Daoy (cell line): ENCODE measurements at regions not wholly inside any gene's neighbourhood (a gene's known extent, or its start where the extent isn't known, plus 50 kb on each side); places are given as distances from the start of the nearest gene placed in this dataset.

ENCODE experiments used
- DNase-seq: peaks from one replicate; pipeline ENCODE4 v3.0.0-alpha.2; 2015; ENCODE audit warnings: low read depth

GRCh38 chr17:34173241-34173640, 81.8 kb upstream of the CCL2 start:
- no peak for DNase-seq

DNA sequence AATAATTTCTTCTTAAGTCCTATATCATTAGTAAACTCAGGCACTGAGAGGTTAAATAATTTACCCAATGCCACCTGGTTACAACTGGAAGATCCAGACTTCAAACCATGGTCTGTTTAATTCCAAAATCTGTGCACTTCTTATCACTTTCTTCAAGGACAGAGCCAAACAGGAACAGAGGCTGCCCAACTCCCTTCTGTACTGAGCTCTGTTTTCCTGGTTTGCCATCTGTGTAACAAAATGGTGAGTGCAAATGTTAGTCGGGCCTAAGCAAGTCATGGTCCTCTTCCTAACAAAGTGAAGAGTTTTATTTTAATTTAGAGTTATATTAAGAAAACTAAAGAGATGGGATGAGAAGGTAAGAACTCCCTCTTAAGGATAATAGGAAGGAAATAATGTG, 80.6 kb upstream of the CCL2 start:
- DNase-seq, result no peak

DNA sequence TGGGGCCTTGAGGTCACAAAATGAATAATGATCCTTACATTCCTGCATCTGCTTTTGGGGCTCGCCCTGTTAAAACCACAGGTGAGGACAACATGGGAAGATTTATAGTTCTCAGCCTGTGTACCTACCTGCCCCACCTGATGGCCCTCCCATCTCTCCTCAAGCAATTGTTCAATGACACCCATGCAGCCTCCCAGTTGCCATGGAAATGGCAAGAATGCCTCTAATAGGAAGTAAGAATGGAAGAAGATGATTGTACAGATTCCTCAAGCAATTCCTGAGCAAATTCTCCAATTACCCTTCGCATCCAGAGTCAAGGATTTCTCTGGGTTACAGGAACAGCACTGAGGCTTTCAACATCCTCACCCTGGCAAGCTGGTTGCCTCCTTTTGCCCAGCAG, 78.6 kb upstream of the CCL2 start:
- DNase-seq, result no peak

DNA sequence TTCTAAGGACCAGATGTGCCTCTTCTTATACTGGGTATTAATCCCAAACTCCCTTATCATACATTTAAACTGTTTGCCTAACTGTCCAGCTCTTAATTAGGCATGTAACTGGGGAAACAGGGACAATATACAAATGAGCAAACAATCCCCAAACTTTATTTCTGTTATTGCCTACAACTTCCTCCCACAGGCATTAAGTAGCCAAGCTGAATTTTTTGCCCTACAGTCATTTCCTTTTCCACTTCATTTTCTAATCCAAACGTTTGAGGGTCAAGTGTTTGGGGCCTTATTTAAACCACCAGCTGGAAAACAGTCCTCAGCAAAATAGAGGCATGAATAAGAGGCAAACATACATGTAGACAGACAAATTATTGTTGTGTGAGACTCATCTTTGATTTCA, 77.4 kb upstream of the CCL2 start:
- peak; percentile 62 for DNase-seq

DNA sequence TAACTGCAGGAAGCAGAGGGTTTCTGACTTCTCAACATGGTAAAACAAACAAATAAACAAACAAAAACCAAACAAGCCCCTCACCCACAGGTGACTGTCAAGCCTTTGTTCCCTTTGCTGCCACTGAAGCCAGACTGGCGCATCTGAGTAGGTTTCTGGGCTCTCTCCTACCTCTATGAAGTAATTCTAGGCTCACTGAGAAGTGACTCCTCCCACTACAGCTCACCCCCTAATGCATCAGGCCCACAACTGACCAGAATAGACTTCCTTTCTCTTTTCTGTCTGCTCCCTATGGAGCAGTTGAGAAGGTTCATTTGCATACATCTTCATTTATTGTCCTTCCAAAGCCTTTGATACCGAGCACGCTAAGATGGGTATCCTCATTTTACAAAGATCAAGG, 77.0 kb upstream of the CCL2 start:
- peak; percentile 48 for DNase-seq

DNA sequence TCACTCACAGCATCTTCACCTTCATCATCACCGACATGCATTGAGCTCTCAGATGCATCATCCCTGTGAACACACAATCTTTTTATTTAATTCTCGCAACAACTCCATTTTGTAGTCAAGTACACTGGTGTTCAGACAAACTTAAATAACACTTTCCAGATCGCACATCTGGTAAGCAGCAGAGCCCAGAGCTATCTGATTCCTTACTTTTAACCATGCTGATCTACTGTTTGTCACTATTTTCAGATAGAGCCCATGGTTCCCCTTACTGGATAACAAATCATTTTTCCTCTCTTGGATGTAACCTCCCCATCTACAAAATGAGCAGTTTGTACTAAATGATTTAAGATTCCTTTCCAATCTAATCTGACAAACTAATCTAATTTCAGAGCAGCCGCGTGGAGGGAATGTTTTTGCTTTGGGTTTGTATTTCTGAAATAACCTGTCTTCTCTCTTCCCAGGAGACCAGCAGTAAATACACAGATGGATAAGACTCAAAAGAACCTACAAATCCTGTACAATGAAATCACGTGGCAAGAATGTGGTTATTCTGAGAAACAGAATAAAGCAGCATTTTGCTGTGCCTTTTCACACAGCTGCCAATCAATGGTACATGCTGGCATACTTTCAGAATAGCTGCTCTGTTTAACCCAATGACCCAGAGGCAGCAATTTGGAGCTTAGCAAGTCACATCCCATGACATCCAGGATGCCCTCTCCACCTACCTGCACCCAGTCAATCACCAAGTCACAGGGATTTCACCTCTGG, 72.9 kb upstream of the CCL2 start:
- no peak for DNase-seq

DNA sequence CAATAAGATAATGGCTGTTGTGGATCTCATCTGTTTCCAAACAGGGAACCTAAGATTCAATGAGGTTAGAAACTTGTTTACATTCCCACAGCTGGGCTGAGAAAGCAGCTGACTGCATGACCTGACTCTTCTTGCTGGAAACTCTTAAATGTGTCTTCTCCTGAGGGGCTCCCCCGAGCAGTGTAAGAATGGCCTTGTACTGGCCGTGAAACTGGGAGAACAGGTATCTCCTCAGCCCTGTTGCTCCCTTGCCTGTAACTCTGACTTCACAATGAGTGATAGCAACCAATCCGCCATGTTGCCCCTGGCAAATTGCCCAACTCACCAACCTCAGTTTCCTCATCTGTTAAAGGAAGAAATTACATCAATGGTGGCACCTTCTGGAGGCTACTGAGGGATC, 59.1 kb upstream of the CCL2 start:
- DNase-seq, result no peak

DNA sequence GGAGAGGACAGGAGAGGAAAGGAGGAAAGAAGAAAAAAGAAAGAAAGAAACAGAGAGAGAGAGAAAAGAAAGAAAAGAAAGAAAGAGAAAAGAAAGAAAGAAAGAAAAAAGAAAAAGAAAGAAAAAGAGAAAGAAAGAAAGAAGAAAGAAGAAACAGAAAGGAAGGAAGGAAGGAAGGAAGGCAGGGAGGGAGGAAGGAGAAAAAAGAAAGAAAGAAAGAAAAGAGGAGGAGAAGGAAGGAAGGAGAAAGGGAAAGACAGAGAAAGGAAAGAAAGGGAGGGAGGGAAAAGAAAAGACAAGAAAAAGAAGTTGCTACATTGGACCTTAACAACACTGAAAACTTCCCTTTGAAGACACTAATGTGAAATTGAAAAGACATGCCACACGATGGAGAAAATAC, 56.6 kb upstream of the CCL2 start:
- DNase-seq, result no peak

DNA sequence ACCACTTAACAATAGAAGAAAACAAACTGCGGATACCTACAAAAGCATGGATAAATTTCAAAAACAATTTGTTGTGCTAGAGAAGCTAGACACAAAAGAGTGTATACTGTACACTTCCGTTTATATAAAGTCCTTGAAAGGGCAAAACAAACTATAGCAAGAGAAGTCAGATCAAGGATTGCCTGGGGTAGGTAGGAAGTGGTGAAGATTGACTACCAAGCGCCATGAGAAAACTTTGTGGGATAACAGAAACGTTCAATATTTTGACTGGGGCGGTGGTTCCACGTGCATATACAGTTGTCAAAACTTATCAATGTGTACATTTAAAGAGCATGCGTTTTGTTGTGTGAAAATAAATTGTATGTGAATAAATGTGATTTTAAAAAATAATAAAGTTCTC, 55.6 kb upstream of the CCL2 start:
- no peak for DNase-seq

DNA sequence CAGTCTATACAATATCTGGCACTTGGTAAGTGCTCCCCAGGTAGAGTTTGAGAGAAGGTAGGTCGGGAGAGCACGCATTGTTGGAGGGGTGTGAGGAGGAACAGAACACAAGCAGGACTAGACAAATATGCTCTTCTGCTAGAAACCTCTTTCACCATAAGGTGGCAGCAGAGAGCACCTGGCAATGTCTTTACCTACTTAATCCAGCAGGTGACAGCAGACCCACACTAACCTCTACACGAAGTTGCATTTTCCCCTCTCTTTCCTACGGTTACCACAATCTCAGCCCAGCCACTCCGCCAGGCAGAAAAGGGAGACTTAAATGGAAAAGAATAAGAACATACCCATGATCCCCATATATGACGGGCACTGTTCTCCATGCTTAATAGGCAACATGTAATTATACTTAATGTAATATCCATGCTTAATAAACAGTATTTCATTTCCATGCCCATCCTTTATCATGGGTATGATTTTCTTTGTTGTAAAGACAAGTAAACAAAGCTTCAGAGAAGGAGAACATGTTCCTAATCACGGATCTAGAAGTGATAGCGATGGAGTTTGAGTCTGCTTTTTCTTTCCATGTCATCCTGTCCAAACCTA, 55.1 kb upstream of the CCL2 start:
- DNase-seq, result peak; percentile 85

DNA sequence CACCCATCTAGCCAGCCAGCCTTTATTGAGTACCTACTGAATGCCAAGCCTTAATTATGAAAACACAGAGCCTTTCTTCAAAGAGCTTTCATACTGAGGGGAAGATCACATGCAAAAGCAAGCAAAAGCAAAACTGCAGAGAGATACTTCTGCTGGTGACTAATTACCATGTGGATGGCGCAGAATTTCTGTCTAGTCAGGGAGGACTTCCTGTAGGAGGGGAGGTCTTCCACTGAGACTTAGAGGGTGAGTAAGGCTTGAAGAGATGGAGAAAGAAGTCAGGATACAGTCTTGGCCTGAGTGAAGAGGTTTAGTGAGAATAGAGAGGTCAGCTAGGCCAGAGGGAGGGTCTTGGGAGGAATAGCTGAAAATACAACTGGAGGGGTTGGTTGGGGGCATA, 53.9 kb upstream of the CCL2 start:
- DNase-seq, result no peak

DNA sequence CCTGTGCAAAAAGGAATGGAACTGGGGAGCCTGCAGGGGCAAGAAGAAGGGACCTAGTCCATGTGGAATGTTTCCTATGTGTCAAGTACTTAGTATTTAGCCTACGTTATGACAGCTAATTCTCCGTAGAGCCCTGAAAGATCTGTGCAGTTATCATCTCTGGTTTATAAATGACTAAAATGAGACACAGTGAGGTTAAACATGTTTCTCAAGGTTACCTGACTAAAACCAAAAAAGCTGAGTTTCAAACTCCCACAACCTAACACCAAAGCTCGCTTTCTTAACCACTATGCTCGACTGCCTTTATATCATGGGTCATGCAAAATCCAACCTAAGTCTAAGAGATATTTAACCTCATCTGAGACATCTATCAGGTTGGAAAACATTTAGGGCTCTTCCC, 53.3 kb upstream of the CCL2 start:
- DNase-seq, result no peak

DNA sequence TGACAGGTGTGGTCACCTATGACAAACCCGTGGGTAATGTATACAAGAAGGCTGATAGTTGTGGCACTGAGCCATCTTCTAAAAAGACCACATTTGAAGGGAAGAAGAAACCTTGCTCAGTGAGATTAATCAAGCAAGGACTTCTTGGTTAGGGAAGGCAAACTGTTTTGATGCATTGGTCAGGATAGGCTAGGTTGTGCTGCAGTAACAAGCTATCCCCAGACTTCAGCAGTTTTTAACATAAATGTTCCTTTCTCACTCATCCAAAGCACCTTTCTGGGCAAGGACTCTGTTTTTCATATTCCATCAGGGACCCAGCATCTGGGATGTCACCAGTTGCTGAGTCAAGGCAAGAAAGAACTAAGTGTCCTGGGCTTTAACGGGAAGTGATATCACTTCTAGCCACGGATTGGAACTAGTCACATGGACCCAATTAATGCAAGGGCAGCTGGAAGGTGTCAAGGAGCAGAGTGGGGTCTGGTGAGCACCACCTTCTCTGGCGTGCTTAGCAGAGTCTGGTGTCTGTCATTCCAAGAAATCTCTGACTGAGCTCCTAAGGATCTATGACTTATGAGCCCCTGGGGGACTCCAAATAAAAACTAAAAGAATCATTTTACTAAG, 52.0 kb upstream of the CCL2 start:
- DNase-seq, result no peak

DNA sequence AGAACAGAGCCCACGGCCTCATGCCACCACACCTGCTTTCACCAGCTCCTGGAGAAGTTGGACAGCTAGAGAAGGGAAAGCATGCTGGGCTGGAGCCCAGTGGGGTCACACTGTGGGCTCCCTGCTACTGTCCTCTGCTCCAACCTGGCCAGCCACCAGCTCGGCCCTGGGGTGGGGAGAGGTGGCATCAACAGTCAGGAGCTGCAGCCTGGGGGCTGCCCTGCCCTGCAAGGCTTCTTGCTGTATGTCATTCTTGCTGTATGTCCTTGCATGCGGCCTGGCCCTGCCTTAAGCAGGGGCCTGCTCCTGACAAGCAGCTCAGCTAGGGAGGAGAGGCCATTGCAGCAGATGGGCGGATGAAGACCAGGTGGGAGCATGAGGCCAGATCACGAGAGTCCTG, 50.7 kb upstream of the CCL2 start:
- no peak for DNase-seq
